MM.1S (cell line): ENCODE measurements at regions not wholly inside any gene's neighbourhood (a gene's known extent, or its start where the extent isn't known, plus 50 kb on each side); places are given as distances from the start of the nearest gene placed in this dataset.

ENCODE experiments used
- DNase-seq: peaks from one replicate; pipeline ENCODE4 v3.0.0-alpha.2; 2015
- H2AFZ ChIP-seq: fragments of 300-600 bp; sonication (generic); 2 replicates; pipeline ENCODE4 v1.6.0; 2016; ENCODE audit warnings: antibody characterized with exemption, low read length
- H3F3A ChIP-seq: fragments of 300-600 bp; sonication (generic); 2 replicates; pipeline ENCODE4 v1.6.1; 2016; ENCODE audit warnings: mild to moderate bottlenecking, antibody characterized with exemption, low read length, moderate library complexity, mixed read lengths; ENCODE audit not compliant: insufficient read depth
- H3K27ac ChIP-seq: fragments of 300-600 bp; sonication (generic); 2 replicates; pipeline ENCODE4 v1.5.1; 2016; ENCODE audit warnings: mild to moderate bottlenecking, low read length
- H3K27me3 ChIP-seq: fragments of 300-600 bp; sonication (generic); replicated peaks from 2 replicates; pipeline ENCODE4 v1.6.0; 2016; ENCODE audit warnings: low read length; ENCODE audit not compliant: insufficient read depth
- H3K36me3 ChIP-seq: fragments of 300-600 bp; sonication (generic); replicated peaks from 2 replicates; pipeline ENCODE4 v1.6.1; 2016; ENCODE audit warnings: mild to moderate bottlenecking, low read length, mixed read lengths; ENCODE audit not compliant: insufficient read depth
- H3K4me1 ChIP-seq: fragments of 300-600 bp; sonication (generic); 2 replicates; pipeline ENCODE4 v1.6.1; 2016; ENCODE audit warnings: low read length, mixed read lengths
- H3K4me2 ChIP-seq: fragments of 300-600 bp; sonication (generic); 2 replicates; pipeline ENCODE4 v1.6.0; 2016; ENCODE audit warnings: low read depth, low read length
- H3K4me3 ChIP-seq: fragments of 300-600 bp; sonication (generic); 2 replicates; pipeline ENCODE4 v1.5.1; 2016; ENCODE audit warnings: low read length, mixed read lengths
- H3K79me2 ChIP-seq: fragments of 300-600 bp; sonication (generic); 2 replicates; pipeline ENCODE4 v1.6.1; 2016; ENCODE audit warnings: mixed run types, low read length, mixed read lengths
- H3K9ac ChIP-seq: fragments of 300-600 bp; sonication (generic); 2 replicates; pipeline ENCODE4 v1.6.1; 2016; ENCODE audit warnings: low read length, mixed read lengths
- H3K9me2 ChIP-seq: fragments of 300-600 bp; sonication (generic); replicated peaks from 2 replicates; pipeline ENCODE4 v1.6.1; 2016; ENCODE audit warnings: mild to moderate bottlenecking, low read length, mixed read lengths; ENCODE audit not compliant: insufficient read depth
- H3K9me3 ChIP-seq: fragments of 300-600 bp; sonication (generic); replicated peaks from 2 replicates; pipeline ENCODE4 v1.6.1; 2016; ENCODE audit warnings: mild to moderate bottlenecking, low read length, mixed read lengths; ENCODE audit not compliant: insufficient read depth
- H4K20me1 ChIP-seq: fragments of 300-600 bp; sonication (generic); 2 replicates; pipeline ENCODE4 v1.6.1; 2016; ENCODE audit warnings: mild to moderate bottlenecking, low read length, moderate library complexity, mixed read lengths; ENCODE audit not compliant: insufficient read depth
- EZH2 ChIP-seq: fragments of 300-600 bp; sonication (generic); optimal IDR thresholded peaks from 2 replicates; pipeline ENCODE3; 2017; ENCODE audit warnings: low read depth, mild to moderate bottlenecking, antibody characterized with exemption, low read length, mixed read lengths
- EZH2phosphoT487 ChIP-seq: fragments of 300-600 bp; sonication (generic); IDR thresholded peaks from 2 replicates; pipeline ENCODE4 v1.6.1; 2018; ENCODE audit warnings: antibody characterized with exemption, low read length
- TF ChIP-seq, protein P1 (sequence below): fragments of 300-600 bp; sonication (generic); IDR thresholded peaks from 2 replicates; pipeline ENCODE4 v1.5.1; 2016; ENCODE audit warnings: antibody characterized with exemption, low read length, mixed read lengths

DNA sequence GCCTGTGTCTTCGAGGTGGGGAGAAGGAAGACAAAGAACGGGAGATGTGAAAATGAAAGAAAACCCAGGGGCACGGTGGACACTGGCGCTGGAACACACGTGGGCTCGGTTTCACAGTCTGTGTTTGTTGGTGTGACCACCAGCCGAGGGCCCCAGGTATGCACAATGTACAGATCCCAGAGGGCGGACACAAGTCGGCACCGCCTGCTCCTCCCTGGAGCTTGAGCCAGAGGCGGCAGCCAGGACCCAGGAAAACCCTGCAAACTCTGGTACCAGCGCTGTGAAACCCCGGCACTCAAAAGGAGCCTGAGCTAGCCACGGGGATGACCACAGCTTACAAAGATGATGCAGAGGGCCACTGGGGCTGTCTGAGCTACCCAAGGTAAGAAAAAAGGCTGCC is 105.0 kb downstream of the SHANK2 start:
- Histone ChIP-seq H4K20me1 (no peaks in the 10 kb centered on the region), H3K4me3 (no peak overlapping the region; the same call in 1 of the 2 replicates), H3K9me3 (no peaks in the 10 kb centered on the region), H3K27ac (no peak overlapping the region), H3K4me2 (peak overlapping the region; percentile 37; the same call in 1 of the 2 replicates), H3K4me1 (no peaks in the 10 kb centered on the region), H3K79me2 (no peaks in the 10 kb centered on the region), H3K36me3 (no peaks in the 10 kb centered on the region), H3K27me3 (peaks cover 85% of the 10 kb centered on the region), H3K9me2 (no peaks in the 10 kb centered on the region), H3F3A (no peaks in the 10 kb centered on the region), H2AFZ (no peak overlapping the region), H3K9ac (no peak overlapping the region)
- TF ChIP-seq, protein P1, sequence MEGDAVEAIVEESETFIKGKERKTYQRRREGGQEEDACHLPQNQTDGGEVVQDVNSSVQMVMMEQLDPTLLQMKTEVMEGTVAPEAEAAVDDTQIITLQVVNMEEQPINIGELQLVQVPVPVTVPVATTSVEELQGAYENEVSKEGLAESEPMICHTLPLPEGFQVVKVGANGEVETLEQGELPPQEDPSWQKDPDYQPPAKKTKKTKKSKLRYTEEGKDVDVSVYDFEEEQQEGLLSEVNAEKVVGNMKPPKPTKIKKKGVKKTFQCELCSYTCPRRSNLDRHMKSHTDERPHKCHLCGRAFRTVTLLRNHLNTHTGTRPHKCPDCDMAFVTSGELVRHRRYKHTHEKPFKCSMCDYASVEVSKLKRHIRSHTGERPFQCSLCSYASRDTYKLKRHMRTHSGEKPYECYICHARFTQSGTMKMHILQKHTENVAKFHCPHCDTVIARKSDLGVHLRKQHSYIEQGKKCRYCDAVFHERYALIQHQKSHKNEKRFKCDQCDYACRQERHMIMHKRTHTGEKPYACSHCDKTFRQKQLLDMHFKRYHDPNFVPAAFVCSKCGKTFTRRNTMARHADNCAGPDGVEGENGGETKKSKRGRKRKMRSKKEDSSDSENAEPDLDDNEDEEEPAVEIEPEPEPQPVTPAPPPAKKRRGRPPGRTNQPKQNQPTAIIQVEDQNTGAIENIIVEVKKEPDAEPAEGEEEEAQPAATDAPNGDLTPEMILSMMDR: no peak
- TF ChIP-seq EZH2 (no peak), EZH2phosphoT487 (no peak)
- no peak for DNase-seq

DNA sequence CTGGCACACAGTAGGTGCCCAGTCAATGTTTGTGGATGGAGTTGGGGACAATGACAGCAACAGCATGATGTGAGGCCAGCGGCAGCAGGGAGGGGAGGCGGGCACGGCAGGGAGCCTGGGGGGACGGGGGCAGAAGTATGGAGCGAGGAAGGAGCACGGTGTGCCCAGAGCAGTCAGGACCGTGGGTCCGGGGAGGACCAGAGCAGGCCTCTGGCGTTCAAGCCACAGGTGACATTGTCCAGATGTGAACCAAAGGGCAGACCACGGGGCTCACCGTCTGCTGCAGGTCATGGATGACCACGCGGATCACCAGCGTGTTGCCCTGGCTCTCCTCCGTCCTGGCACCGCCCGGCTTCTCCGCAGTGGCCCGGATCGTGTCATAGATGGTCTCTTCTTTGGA is 105.5 kb downstream of the SHANK2 start:
- no peaks in the 10 kb centered on the region for H3K9me2 ChIP-seq
- no peaks in the 10 kb centered on the region for H4K20me1 ChIP-seq
- H3K9me3 ChIP-seq: no peaks in the 10 kb centered on the region
- H3K79me2 ChIP-seq: no peaks in the 10 kb centered on the region
- peak overlapping the region; percentile 37; the same call in 1 of the 2 replicates for H3K4me2 ChIP-seq
- no peak overlapping the region; the same call in 1 of the 2 replicates for H3K4me3 ChIP-seq
- peaks cover 85% of the 10 kb centered on the region for H3K27me3 ChIP-seq
- no peak overlapping the region for H3K27ac ChIP-seq
- H3F3A ChIP-seq: no peaks in the 10 kb centered on the region
- no peak for DNase-seq
- no peaks in the 10 kb centered on the region for H3K4me1 ChIP-seq
- no peaks in the 10 kb centered on the region for H3K36me3 ChIP-seq
- H2AFZ ChIP-seq: no peak overlapping the region
- TF ChIP-seq EZH2phosphoT487 (no peak), EZH2 (no peak)
- TF ChIP-seq, protein P1: no peak
- no peak overlapping the region for H3K9ac ChIP-seq

DNA sequence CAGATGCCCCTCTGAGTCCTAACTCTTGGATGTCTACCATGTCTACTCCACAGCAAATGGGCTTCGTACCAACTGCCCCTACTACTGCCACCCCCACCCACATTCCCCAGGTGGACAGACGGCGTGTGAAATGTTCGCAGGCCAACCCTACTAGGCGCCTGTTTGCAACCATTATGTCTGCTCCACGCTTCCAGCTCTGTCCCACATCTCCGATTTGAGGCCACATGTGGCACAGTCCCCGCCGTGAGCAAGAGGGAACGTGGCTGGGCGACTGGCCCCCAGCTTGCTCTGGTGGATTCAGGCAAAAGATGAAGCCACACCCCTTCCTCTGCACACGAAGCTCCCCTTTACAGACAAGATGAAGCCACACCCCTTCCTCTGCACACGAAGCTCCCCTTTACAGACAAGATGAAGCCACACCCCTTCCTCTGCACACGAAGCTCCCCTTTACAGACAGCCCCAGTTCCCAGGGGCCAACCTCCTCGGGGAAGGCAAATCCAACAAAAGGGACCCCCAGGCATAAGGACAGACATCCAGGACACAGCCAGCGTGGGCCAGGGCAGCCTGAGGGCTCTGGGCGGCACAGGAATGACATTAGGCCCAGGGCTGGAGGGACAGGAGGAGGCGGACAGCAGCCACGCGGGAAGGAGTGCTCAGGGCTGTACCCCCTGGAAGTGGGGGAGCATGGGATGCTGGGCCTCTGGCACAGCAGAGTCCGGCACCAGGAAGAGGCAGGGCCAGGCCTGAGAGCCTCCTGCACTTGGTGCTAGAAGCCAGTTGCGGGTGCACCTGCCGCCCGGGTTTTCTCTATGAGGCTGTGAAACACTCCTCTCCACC is 106.2 kb downstream of the SHANK2 start:
- Histone ChIP-seq H3K9ac (no peak overlapping the region), H3K9me3 (no peaks in the 10 kb centered on the region), H3K4me2 (no peak overlapping the region), H3K27ac (no peak overlapping the region), H3K27me3 (peaks cover 84% of the 10 kb centered on the region), H4K20me1 (no peaks in the 10 kb centered on the region), H3K36me3 (no peaks in the 10 kb centered on the region), H3K4me3 (no peak overlapping the region), H3K79me2 (no peaks in the 10 kb centered on the region), H2AFZ (no peak overlapping the region), H3F3A (no peaks in the 10 kb centered on the region), H3K9me2 (no peaks in the 10 kb centered on the region), H3K4me1 (no peaks in the 10 kb centered on the region)
- DNase-seq: no peak
- TF ChIP-seq, protein P1: no peak
- TF ChIP-seq EZH2 (no peak), EZH2phosphoT487 (no peak)
